A673 (cell line): ENCODE measurements at regions not wholly inside any gene's neighbourhood (a gene's known extent, or its start where the extent isn't known, plus 50 kb on each side); places are given as distances from the start of the nearest gene placed in this dataset.

Source experiments
- BruUV-seq: library from RNA; stranded (reverse); fragments of 400-500 nt; replicated peaks from 2 replicates; lab custom pipeline; 2021; lab: Mats Ljungman, UMichigan
- CTCF ChIA-PET: fragments of 300-600 bp; sonication (Branson Sonifier 250); formaldehyde crosslinking; loops from one replicate; lab custom pipeline; 2022; ENCODE audit warnings: antibody characterized with exemption; lab: Charles Lee
- POLR2A ChIA-PET: fragments of 300-600 bp; sonication (Branson Sonifier 250); formaldehyde crosslinking; loops from one replicate; lab custom pipeline; 2022; ENCODE audit warnings: antibody characterized with exemption; ENCODE audit not compliant: low non-redundant PET; lab: Charles Lee
- DNase-seq: peaks from one replicate; pipeline ENCODE4 v3.0.0-alpha.2; 2015; ENCODE audit warnings: low spot score
- H3K27ac ChIP-seq: fragments of 200-600 bp; sonication (generic); 2 replicates; pipeline ENCODE4 v1.5.1; 2016; ENCODE audit warnings: mixed run types, low read depth, mild to moderate bottlenecking, mixed read lengths, antibody characterized with exemption, low read length; ENCODE audit not compliant: poor library complexity, severe bottlenecking
- H3K27me3 ChIP-seq: fragments of 200-600 bp; sonication (generic); replicated peaks from 2 replicates; pipeline ENCODE4 v1.6.1; 2017; ENCODE audit warnings: mixed run types, low read depth, mild to moderate bottlenecking, mixed read lengths, antibody characterized with exemption, low read length; ENCODE audit not compliant: insufficient read depth, poor library complexity
- H3K36me3 ChIP-seq: fragments of 200-600 bp; sonication (generic); 2 replicates; pipeline ENCODE4 v1.6.1; 2016; ENCODE audit warnings: mixed run types, mild to moderate bottlenecking, mixed read lengths, antibody characterized with exemption, low read length; ENCODE audit not compliant: insufficient read depth, poor library complexity, severe bottlenecking
- H3K4me1 ChIP-seq: fragments of 200-600 bp; sonication (generic); 2 replicates; pipeline ENCODE4 v1.6.1; 2017; ENCODE audit warnings: mixed run types, mild to moderate bottlenecking, mixed read lengths, antibody characterized with exemption, low read length; ENCODE audit not compliant: insufficient read depth, poor library complexity, severe bottlenecking
- H3K4me3 ChIP-seq: fragments of 200-600 bp; sonication (generic); 2 replicates; pipeline ENCODE4 v1.5.1; 2016; ENCODE audit warnings: low read depth, mixed run types, mild to moderate bottlenecking, mixed read lengths, low read length; ENCODE audit not compliant: poor library complexity, severe bottlenecking
- H3K9me3 ChIP-seq: fragments of 200-600 bp; sonication (generic); 2 replicates; pipeline ENCODE4 v1.6.1; 2016; ENCODE audit warnings: mixed run types, low read depth, mild to moderate bottlenecking, mixed read lengths, antibody characterized with exemption, low read length; ENCODE audit not compliant: poor library complexity, severe bottlenecking
- CTCF ChIP-seq: fragments of 300-800, 200-600 bp; sonication (generic); conservative IDR thresholded peaks from 2 replicates; pipeline ENCODE4 v1.5.1; 2017; ENCODE audit warnings: low read depth, mild to moderate bottlenecking, antibody characterized with exemption, low read length, moderate library complexity, mixed read lengths
- EZH2 ChIP-seq: fragments of 200-600 bp; sonication (generic); IDR thresholded peaks from 2 replicates; pipeline ENCODE4 v1.6.1; 2017; ENCODE audit warnings: borderline replicate concordance, low read depth, mild to moderate bottlenecking, mixed read lengths, antibody characterized with exemption, low read length; ENCODE audit not compliant: poor library complexity, severe bottlenecking
- intact Hi-C: fragments of 100-400 bp; cut with micrococcal nuclease; formaldehyde crosslinking; loops from one replicate; pipeline ENCODE4 v1.10.0; 2022; ENCODE audit not compliant: unreplicated experiment

GRCh38 chr2:6755456-6755855 lies 110.3 kb downstream of the CMPK2 start:
- Histone ChIP-seq H3K9me3 (no peaks in the 10 kb centered on the region), H3K4me3 (no peak overlapping the region), H3K4me1 (no peaks in the 10 kb centered on the region), H3K36me3 (no peaks in the 10 kb centered on the region), H3K27me3 (no peaks in the 10 kb centered on the region), H3K27ac (no peak overlapping the region)
- ChIA-PET CTCF (no interaction called here), POLR2A (no interaction called here)
- intact Hi-C loops: no loop called here
- no peak for DNase-seq
- TF ChIP-seq EZH2: no peak
- no peak for TF ChIP-seq CTCF
- no TSS peak for BruUV-seq

- BruUV-seq: no TSS peak
Observed at GRCh38 chr2:6757215-6757614, 108.5 kb downstream of the CMPK2 start.

GRCh38 chr2:6759689-6760088 lies 106.0 kb downstream of the CMPK2 start:
- ChIA-PET CTCF (no interaction called here), POLR2A (no interaction called here)
- Histone ChIP-seq H3K4me1 (no peaks in the 10 kb centered on the region), H3K27me3 (no peaks in the 10 kb centered on the region), H3K36me3 (no peaks in the 10 kb centered on the region), H3K9me3 (no peaks in the 10 kb centered on the region), H3K4me3 (no peak overlapping the region), H3K27ac (no peak overlapping the region)
- BruUV-seq: no TSS peak
- intact Hi-C loops: no loop called here
- no peak for DNase-seq
- TF ChIP-seq EZH2 (no peak), CTCF (no peak)

More at GRCh38 chr2:6757215-6757614, 108.5 kb downstream of the CMPK2 start:
- no peaks in the 10 kb centered on the region for H3K36me3 ChIP-seq
- POLR2A ChIA-PET: no interaction called here
- no peaks in the 10 kb centered on the region for H3K9me3 ChIP-seq
- no peaks in the 10 kb centered on the region for H3K4me1 ChIP-seq
- TF ChIP-seq EZH2: no peak
- no peak overlapping the region for H3K27ac ChIP-seq
- intact Hi-C loops: no loop called here
- H3K27me3 ChIP-seq: no peaks in the 10 kb centered on the region
- H3K4me3 ChIP-seq: no peak overlapping the region
- no peak for DNase-seq
- CTCF ChIA-PET: no interaction called here

- intact Hi-C loops: no loop called here
- no peaks in the 10 kb centered on the region for H3K9me3 ChIP-seq
- DNase-seq: no peak
- ChIA-PET POLR2A (no interaction called here), CTCF (no interaction called here)
- H3K27ac ChIP-seq: no peak overlapping the region
- BruUV-seq: no TSS peak
- no peak overlapping the region for H3K4me3 ChIP-seq
- no peaks in the 10 kb centered on the region for H3K36me3 ChIP-seq
- H3K27me3 ChIP-seq: no peaks in the 10 kb centered on the region
- H3K4me1 ChIP-seq: no peaks in the 10 kb centered on the region
- TF ChIP-seq EZH2 (no peak), CTCF (no peak)
Observed at GRCh38 chr2:6760132-6760531, 105.6 kb downstream of the CMPK2 start.
